ENCODE measurements at regions not wholly inside any gene's neighbourhood (a gene's known extent, or its start where the extent isn't known, plus 50 kb on each side); places are given as distances from the start of the nearest gene placed in this dataset.

GRCh38 chr10:35711615-35712411 is 69.7 kb upstream of the FZD8 start:
- Histone ChIP-seq H3K4me1 (ENCODE audit: control insufficient read depth, insufficient read depth, low read length) (peaks cover 7% of the 10 kb centered on the region; the same call in 1 of the 2 replicates), H3K27ac (ENCODE audit: low read depth, low read length) (no peak overlapping the region)

GRCh38 chr10:35707642-35708425 is 65.7 kb upstream of the FZD8 start:
- Histone ChIP-seq H3K27me3 (ENCODE audit: control insufficient read depth, insufficient read depth, low read length) (no peaks in the 10 kb centered on the region), H3K9ac (ENCODE audit: low read length) (no peak overlapping the region), H3K4me1 (ENCODE audit: control insufficient read depth, insufficient read depth, low read length) (peaks cover 7% of the 10 kb centered on the region; the same call in 1 of the 2 replicates), H3K4me3 (ENCODE audit: low read depth, low read length) (no peak overlapping the region), H3K9me3 (ENCODE audit: control insufficient read depth, insufficient read depth, low read depth, low read length) (peaks cover 19% of the 10 kb centered on the region), H3K27ac (ENCODE audit: low read depth, low read length) (no peak overlapping the region), H3K36me3 (ENCODE audit: control insufficient read depth, insufficient read depth, low read length) (no peaks in the 10 kb centered on the region)

More at GRCh38 chr10:35711615-35712411, 69.7 kb upstream of the FZD8 start:
- peaks cover 15% of the 10 kb centered on the region for H3K9me3 ChIP-seq (ENCODE audit: control insufficient read depth, insufficient read depth, low read depth, low read length)
- no peak overlapping the region for H3K4me3 ChIP-seq (ENCODE audit: low read depth, low read length)
- H3K36me3 ChIP-seq (ENCODE audit: control insufficient read depth, insufficient read depth, low read length): no peaks in the 10 kb centered on the region
- no peak overlapping the region for H3K9ac ChIP-seq (ENCODE audit: low read length)
- H3K27me3 ChIP-seq (ENCODE audit: control insufficient read depth, insufficient read depth, low read length): no peaks in the 10 kb centered on the region

- Histone ChIP-seq H3K4me1 (ENCODE audit: control insufficient read depth, insufficient read depth, low read length) (no peaks in the 10 kb centered on the region), H3K27me3 (ENCODE audit: control insufficient read depth, insufficient read depth, low read length) (no peaks in the 10 kb centered on the region), H3K36me3 (ENCODE audit: control insufficient read depth, insufficient read depth, low read length) (no peaks in the 10 kb centered on the region), H3K4me3 (ENCODE audit: low read depth, low read length) (no peak overlapping the region), H3K9ac (ENCODE audit: low read length) (no peak overlapping the region), H3K27ac (ENCODE audit: low read depth, low read length) (no peak overlapping the region), H3K9me3 (ENCODE audit: control insufficient read depth, insufficient read depth, low read depth, low read length) (peaks cover 19% of the 10 kb centered on the region)
Observed at GRCh38 chr10:35706959-35707358, 64.9 kb upstream of the FZD8 start.

GRCh38 chr10:35705671-35706070 is 63.6 kb upstream of the FZD8 start:
- peaks cover 3% of the 10 kb centered on the region; the same call in 1 of the 2 replicates for H3K27me3 ChIP-seq (ENCODE audit: control insufficient read depth, insufficient read depth, low read length)
- H3K27ac ChIP-seq (ENCODE audit: low read depth, low read length): no peak overlapping the region
- H3K36me3 ChIP-seq (ENCODE audit: control insufficient read depth, insufficient read depth, low read length): no peaks in the 10 kb centered on the region
- H3K4me1 ChIP-seq (ENCODE audit: control insufficient read depth, insufficient read depth, low read length): peaks cover 6% of the 10 kb centered on the region
- H3K9me3 ChIP-seq (ENCODE audit: control insufficient read depth, insufficient read depth, low read depth, low read length): peaks cover 19% of the 10 kb centered on the region
- H3K9ac ChIP-seq (ENCODE audit: low read length): no peak overlapping the region
- no peak overlapping the region for H3K4me3 ChIP-seq (ENCODE audit: low read depth, low read length)

- peaks cover 10% of the 10 kb centered on the region for H3K4me1 ChIP-seq (ENCODE audit: control insufficient read depth, insufficient read depth, low read length)
- H3K36me3 ChIP-seq (ENCODE audit: control insufficient read depth, insufficient read depth, low read length): no peaks in the 10 kb centered on the region
- no peak overlapping the region for H3K27ac ChIP-seq (ENCODE audit: low read depth, low read length)
- no peak overlapping the region for H3K4me3 ChIP-seq (ENCODE audit: low read depth, low read length)
- H3K9ac ChIP-seq (ENCODE audit: low read length): no peak overlapping the region
- H3K27me3 ChIP-seq (ENCODE audit: control insufficient read depth, insufficient read depth, low read length): peaks cover 3% of the 10 kb centered on the region; the same call in 1 of the 2 replicates
- peaks cover 19% of the 10 kb centered on the region for H3K9me3 ChIP-seq (ENCODE audit: control insufficient read depth, insufficient read depth, low read depth, low read length)
Observed at GRCh38 chr10:35705051-35705450, 63.0 kb upstream of the FZD8 start.

- no peak overlapping the region for H3K27ac ChIP-seq (ENCODE audit: low read depth, low read length)
- H3K27me3 ChIP-seq (ENCODE audit: control insufficient read depth, insufficient read depth, low read length): peaks cover 7% of the 10 kb centered on the region; the same call in 1 of the 2 replicates
- peaks cover 19% of the 10 kb centered on the region for H3K9me3 ChIP-seq (ENCODE audit: control insufficient read depth, insufficient read depth, low read depth, low read length)
- no peak overlapping the region for H3K9ac ChIP-seq (ENCODE audit: low read length)
- H3K4me1 ChIP-seq (ENCODE audit: control insufficient read depth, insufficient read depth, low read length): peaks cover 17% of the 10 kb centered on the region
- H3K36me3 ChIP-seq (ENCODE audit: control insufficient read depth, insufficient read depth, low read length): no peaks in the 10 kb centered on the region
- H3K4me3 ChIP-seq (ENCODE audit: low read depth, low read length): no peak overlapping the region
Observed at GRCh38 chr10:35704401-35704800, 62.3 kb upstream of the FZD8 start.

GRCh38 chr10:35700487-35700882 is 58.4 kb upstream of the FZD8 start:
- peaks cover 41% of the 10 kb centered on the region for H3K27me3 ChIP-seq (ENCODE audit: control insufficient read depth, insufficient read depth, low read length)
- no peaks in the 10 kb centered on the region for H3K9me3 ChIP-seq (ENCODE audit: control insufficient read depth, insufficient read depth, low read depth, low read length)
- H3K4me1 ChIP-seq (ENCODE audit: control insufficient read depth, insufficient read depth, low read length): peaks cover 42% of the 10 kb centered on the region
- 0 out of 2 replicates have a peak overlapping the region, but pooled peaks have one; percentile 4 for H3K4me3 ChIP-seq (ENCODE audit: low read depth, low read length)
- H3K36me3 ChIP-seq (ENCODE audit: control insufficient read depth, insufficient read depth, low read length): no peaks in the 10 kb centered on the region
- peak overlapping the region; percentile 62 for H3K9ac ChIP-seq (ENCODE audit: low read length)
- H3K27ac ChIP-seq (ENCODE audit: low read depth, low read length): 0 out of 2 replicates have a peak overlapping the region, but pooled peaks have one; percentile 20

GRCh38 chr10:35699848-35700486 is 57.9 kb upstream of the FZD8 start:
- no peak overlapping the region for H3K9ac ChIP-seq (ENCODE audit: low read length)
- peaks cover 43% of the 10 kb centered on the region for H3K27me3 ChIP-seq (ENCODE audit: control insufficient read depth, insufficient read depth, low read length)
- no peaks in the 10 kb centered on the region for H3K9me3 ChIP-seq (ENCODE audit: control insufficient read depth, insufficient read depth, low read depth, low read length)
- no peaks in the 10 kb centered on the region for H3K36me3 ChIP-seq (ENCODE audit: control insufficient read depth, insufficient read depth, low read length)
- peaks cover 42% of the 10 kb centered on the region for H3K4me1 ChIP-seq (ENCODE audit: control insufficient read depth, insufficient read depth, low read length)
- no peak overlapping the region for H3K4me3 ChIP-seq (ENCODE audit: low read depth, low read length)
- H3K27ac ChIP-seq (ENCODE audit: low read depth, low read length): no peak overlapping the region

GRCh38 chr10:35696392-35697287 is 54.5 kb upstream of the FZD8 start:
- Histone ChIP-seq H3K27ac (ENCODE audit: low read depth, low read length) (no peak overlapping the region), H3K9ac (ENCODE audit: low read length) (no peak overlapping the region), H3K27me3 (ENCODE audit: control insufficient read depth, insufficient read depth, low read length) (peaks cover 75% of the 10 kb centered on the region), H3K4me1 (ENCODE audit: control insufficient read depth, insufficient read depth, low read length) (peaks cover 58% of the 10 kb centered on the region), H3K36me3 (ENCODE audit: control insufficient read depth, insufficient read depth, low read length) (no peaks in the 10 kb centered on the region), H3K4me3 (ENCODE audit: low read depth, low read length) (no peak overlapping the region), H3K9me3 (ENCODE audit: control insufficient read depth, insufficient read depth, low read depth, low read length) (no peaks in the 10 kb centered on the region)

- Histone ChIP-seq H3K4me1 (ENCODE audit: control insufficient read depth, insufficient read depth, low read length) (peaks cover 57% of the 10 kb centered on the region), H3K27ac (ENCODE audit: low read depth, low read length) (no peak overlapping the region), H3K9me3 (ENCODE audit: control insufficient read depth, insufficient read depth, low read depth, low read length) (no peaks in the 10 kb centered on the region), H3K36me3 (ENCODE audit: control insufficient read depth, insufficient read depth, low read length) (no peaks in the 10 kb centered on the region), H3K27me3 (ENCODE audit: control insufficient read depth, insufficient read depth, low read length) (peaks cover 88% of the 10 kb centered on the region), H3K9ac (ENCODE audit: low read length) (no peak overlapping the region), H3K4me3 (ENCODE audit: low read depth, low read length) (no peak overlapping the region)
Observed at GRCh38 chr10:35693800-35694199, 51.7 kb upstream of the FZD8 start.

Measured in HUES6 (cell line).